ENCODE measurements at regions not wholly inside any gene's neighbourhood (a gene's known extent, or its start where the extent isn't known, plus 50 kb on each side); places are given as distances from the start of the nearest gene placed in this dataset.

DNA sequence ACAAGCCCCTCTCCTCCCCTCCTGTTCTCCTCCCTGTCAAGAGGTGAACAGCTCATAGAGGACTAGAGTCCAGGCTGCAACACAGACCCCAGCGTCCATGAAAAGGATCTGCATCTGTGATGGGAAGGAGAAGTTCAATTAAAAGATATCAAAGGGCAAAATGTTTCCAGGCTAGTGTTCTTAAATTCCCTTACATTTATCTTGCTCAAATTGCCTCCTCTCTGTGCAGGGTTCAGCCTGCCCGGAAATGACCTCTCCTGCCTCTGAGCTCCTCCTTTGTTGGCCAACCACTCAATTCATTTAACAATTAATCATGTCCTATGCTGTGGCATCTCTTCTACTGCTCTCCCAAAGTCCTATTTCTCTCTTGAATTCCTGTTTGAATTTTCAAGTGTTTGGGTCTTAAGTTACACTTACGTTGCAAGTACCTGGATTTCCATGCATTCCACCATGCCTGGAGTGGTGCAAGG is 105.3 kb downstream of the TSN start:
- no peak overlapping the region for H3K27ac ChIP-seq
- TF ChIP-seq, protein P1, sequence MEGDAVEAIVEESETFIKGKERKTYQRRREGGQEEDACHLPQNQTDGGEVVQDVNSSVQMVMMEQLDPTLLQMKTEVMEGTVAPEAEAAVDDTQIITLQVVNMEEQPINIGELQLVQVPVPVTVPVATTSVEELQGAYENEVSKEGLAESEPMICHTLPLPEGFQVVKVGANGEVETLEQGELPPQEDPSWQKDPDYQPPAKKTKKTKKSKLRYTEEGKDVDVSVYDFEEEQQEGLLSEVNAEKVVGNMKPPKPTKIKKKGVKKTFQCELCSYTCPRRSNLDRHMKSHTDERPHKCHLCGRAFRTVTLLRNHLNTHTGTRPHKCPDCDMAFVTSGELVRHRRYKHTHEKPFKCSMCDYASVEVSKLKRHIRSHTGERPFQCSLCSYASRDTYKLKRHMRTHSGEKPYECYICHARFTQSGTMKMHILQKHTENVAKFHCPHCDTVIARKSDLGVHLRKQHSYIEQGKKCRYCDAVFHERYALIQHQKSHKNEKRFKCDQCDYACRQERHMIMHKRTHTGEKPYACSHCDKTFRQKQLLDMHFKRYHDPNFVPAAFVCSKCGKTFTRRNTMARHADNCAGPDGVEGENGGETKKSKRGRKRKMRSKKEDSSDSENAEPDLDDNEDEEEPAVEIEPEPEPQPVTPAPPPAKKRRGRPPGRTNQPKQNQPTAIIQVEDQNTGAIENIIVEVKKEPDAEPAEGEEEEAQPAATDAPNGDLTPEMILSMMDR (conservative IDR thresholded peaks at IDR 0.05), result no peak

DNA sequence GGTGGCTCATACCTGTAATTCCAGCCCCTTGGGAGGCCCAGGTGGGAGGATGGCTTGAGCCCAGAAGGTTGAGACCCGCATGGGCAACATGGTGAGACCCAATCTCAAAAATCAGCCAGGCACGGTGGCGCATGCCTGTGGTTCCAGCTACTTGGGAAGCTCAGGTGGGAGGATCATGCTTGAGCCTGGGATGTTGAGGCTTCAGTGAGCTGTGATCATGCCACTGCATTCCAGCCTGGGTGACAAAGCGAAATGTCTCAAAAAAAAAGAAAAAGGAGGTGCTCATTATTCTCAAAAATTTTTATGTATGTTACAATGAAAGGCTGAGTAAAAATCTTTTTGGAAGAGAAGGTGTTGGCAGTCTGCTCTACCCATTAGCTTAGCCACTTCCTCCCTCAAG is 106.8 kb downstream of the TSN start:
- TF ChIP-seq, protein P1 (conservative IDR thresholded peaks at IDR 0.05), result no peak
- H3K27ac ChIP-seq, result no peak overlapping the region

DNA sequence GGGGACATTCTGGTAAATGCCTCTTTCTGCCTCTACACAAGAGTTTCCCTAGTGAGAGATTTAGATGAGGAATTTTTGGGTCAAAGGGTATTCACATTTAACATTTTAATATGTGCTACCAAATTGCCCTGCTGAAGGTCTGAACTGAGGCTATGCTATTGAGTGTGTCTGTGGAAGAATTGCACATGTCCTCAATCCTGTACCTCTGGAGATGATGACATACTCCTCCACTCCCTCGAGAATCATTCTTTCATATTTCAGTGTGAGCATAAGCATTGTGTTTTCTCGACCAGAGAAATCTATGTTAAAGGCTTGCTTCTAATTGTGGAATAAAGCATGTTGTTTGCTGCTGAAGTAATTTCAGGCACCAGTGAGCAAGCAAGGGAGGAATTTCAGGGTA is 110.5 kb downstream of the TSN start:
- TF ChIP-seq, protein P1 (conservative IDR thresholded peaks at IDR 0.05), result no peak
- H3K27ac ChIP-seq, result no peak overlapping the region

DNA sequence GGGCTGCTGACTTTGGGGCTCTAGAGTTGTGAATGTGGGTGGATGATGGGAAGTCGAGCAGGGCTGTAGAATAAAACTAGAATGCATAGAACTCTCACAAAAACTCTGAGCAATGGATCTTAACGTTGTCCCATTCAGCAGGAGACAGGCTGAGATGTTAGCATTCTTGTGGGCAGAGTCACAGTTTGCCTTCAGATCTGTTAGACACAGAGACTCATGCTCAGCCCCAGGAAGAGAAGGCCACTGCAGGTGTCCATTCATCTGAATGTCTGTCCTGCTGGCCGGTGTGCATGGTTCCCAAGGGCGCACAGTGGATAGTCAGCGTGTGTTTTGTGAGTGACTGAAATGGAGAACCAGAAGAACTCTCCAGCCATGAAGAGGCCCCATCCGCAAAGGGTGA is 111.3 kb downstream of the TSN start:
- H3K27ac ChIP-seq, result no peak overlapping the region
- TF ChIP-seq, protein P1 (conservative IDR thresholded peaks at IDR 0.05), result no peak

DNA sequence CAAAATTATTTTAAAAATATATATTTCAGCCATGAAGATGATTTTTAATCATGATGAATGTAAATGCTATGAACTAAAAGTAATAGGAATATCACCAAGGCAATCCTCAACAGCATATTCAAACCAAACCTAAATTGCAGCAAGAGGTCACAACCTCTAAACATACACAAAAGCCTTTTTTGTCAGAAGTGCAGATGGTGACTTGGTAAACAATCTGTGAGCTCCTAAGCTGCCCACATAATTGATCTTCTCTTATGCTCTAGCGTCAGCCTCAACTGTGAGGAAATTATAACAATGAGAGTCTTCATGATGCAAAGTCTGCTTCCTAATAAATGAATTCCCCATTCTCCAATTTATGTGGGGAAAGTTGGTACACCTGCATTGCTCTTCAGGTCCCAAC is 113.2 kb downstream of the TSN start:
- no peak overlapping the region for H3K27ac ChIP-seq
- TF ChIP-seq, protein P1 (conservative IDR thresholded peaks at IDR 0.05), result no peak

DNA sequence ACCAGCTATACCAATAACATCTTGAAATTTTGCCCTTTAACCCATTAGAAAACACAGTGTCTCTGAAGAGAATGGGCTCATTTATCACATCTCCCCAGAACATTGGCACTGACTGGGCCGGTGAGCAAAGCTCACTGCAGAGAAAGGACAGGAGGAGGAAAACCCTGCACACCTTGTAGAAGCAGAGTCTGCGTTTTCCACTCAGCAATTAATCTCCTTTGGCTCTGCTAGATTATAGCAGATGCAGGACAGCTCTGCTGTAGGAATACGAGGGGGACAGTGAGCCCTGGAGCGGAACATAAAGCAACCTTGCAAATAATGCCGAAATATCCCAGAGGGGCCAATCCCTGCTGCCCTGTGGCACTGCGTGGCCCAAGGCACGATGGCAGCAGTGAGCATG is 113.9 kb downstream of the TSN start:
- no peak overlapping the region for H3K27ac ChIP-seq
- TF ChIP-seq, protein P1 (conservative IDR thresholded peaks at IDR 0.05), result no peak

DNA sequence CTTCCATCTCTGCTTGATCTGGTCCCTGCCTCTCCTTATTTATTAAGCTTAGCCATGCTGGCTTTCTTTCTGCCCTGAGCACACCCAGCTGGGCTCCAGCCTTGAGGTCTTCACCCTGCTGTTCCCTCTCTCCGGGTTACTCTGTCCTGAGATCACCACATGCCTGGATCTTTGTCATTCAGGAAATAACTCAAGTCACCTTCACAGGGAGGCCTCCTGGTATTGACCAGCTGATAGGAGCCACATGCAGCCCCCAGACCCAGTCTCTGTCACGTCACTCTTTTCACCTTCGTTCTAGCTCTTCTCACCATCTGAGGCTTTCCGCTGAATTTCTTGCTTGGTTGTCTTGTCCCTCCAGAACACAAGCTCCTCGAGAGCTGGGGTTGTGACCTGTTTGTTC is 114.4 kb downstream of the TSN start:
- TF ChIP-seq, protein P1 (conservative IDR thresholded peaks at IDR 0.05), result no peak
- no peak overlapping the region for H3K27ac ChIP-seq

DNA sequence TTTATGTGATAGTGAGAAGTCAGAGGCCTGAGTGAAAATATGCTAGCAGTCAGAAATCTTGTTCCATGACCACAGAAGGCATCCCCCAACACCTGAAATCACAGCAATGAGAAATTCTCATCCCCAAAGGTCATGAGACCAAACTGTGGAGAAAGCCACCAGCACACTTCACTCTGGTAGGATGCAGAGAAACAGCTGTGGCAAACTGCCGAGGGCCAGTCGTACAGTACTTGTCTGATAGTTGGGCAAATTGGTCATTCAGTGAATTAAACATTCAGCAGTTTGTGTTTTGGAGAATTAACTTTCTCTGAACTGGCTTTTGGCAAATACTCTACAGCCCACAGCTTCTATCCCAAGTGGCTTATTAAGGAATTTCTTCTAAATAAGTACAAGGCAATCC is 117.2 kb downstream of the TSN start:
- TF ChIP-seq, protein P1 (conservative IDR thresholded peaks at IDR 0.05), result no peak
- H3K27ac ChIP-seq, result no peak overlapping the region

All from VCaP (cell line).